H1 (cell line): ENCODE measurements at regions not wholly inside any gene's neighbourhood (a gene's known extent, or its start where the extent isn't known, plus 50 kb on each side); places are given as distances from the start of the nearest gene placed in this dataset.

Source experiments
- CTCF ChIA-PET: fragments of 300-600 bp; sonication (Branson Sonifier 250); formaldehyde crosslinking; loops from one replicate; lab custom pipeline; 2021; ENCODE audit not compliant: partially characterized antibody; lab: Charles Lee
- POLR2A ChIA-PET: fragments of 300-600 bp; sonication (Branson Sonifier 250); formaldehyde crosslinking; loops from one replicate; lab custom pipeline; 2021; ENCODE audit warnings: inconsistent platforms; ENCODE audit not compliant: partially characterized antibody; lab: Charles Lee
- DNase-seq, 2 experiments: peaks; one replicate each; pipeline versions ENCODE4 v3.0.0 to v3.0.0-alpha.2; 2010 to 2022; ENCODE audit warnings: low spot score in 2 of 2, low read depth in 1 of 2, mixed read lengths in 1 of 2
- FAIRE-seq: peaks from 2 replicates; lab custom pipeline; 2011; peaks lifted over from hg19 to GRCh38; lab: Jason Lieb, UNC
- H2AFZ ChIP-seq: 2 replicates; pipeline ENCODE4 v1.8.1; 2012; ENCODE audit warnings: low read length, inconsistent platforms
- H2AK5ac ChIP-seq: 2 replicates; pipeline ENCODE4 v1.6.1; 2013; ENCODE audit warnings: low read depth, low read length
- H2BK120ac ChIP-seq: replicated peaks from 2 replicates; pipeline ENCODE3; 2013; ENCODE audit warnings: low read depth, low read length, inconsistent platforms
- H2BK12ac ChIP-seq: 2 replicates; pipeline ENCODE4 v1.6.1; 2013; ENCODE audit warnings: low read depth, low read length
- H2BK15ac ChIP-seq: 2 replicates; pipeline ENCODE4 v1.6.1; 2013; ENCODE audit warnings: low read length
- H2BK20ac ChIP-seq: 2 replicates; pipeline ENCODE4 v1.6.1; 2013; ENCODE audit warnings: low read length
- H2BK5ac ChIP-seq: 2 replicates; pipeline ENCODE4 v1.6.1; 2013; ENCODE audit warnings: low read depth, low read length
- H3K14ac ChIP-seq: 2 replicates; pipeline ENCODE4 v1.6.1; 2013; ENCODE audit warnings: inconsistent platforms; ENCODE audit not compliant: insufficient read length
- H3K18ac ChIP-seq: 2 replicates; pipeline ENCODE4 v1.6.1; 2013; ENCODE audit warnings: low read length; ENCODE audit errors: extremely low read depth
- H3K23ac ChIP-seq: 2 replicates; pipeline ENCODE4 v1.6.1; 2013; ENCODE audit warnings: inconsistent platforms; ENCODE audit not compliant: insufficient read length
- H3K23me2 ChIP-seq: 2 replicates; pipeline ENCODE4 v1.6.1; 2013; ENCODE audit warnings: low read depth, low read length
- H3K27ac ChIP-seq: 2 replicates; pipeline ENCODE4 v1.6.1; 2011; ENCODE audit warnings: low read depth, low read length, inconsistent platforms
- H3K27me3 ChIP-seq, 4 experiments: replicated peaks in 1 of 4; 1 replicate in 1 of 4; 2 replicates in 3 of 4; pipeline versions ENCODE4 v1.6.1 to v1.8.1; 2011 to 2013; ENCODE audit warnings: low read length in 3 of 4, mild to moderate bottlenecking in 3 of 4, inconsistent platforms in 2 of 4, mixed read lengths in 2 of 4, moderate library complexity in 1 of 4; ENCODE audit not compliant: control insufficient read depth in 3 of 4, insufficient read depth in 3 of 4; ENCODE audit errors: extremely low read depth in 1 of 4
- H3K36me3 ChIP-seq, 4 experiments: 2 replicates each; pipeline versions ENCODE4 v1.6.1 to v1.8.1; 2011 to 2013; ENCODE audit warnings: mild to moderate bottlenecking in 4 of 4, low read length in 3 of 4, moderate library complexity in 2 of 4, control low read depth in 1 of 4, inconsistent platforms in 1 of 4; ENCODE audit not compliant: insufficient read depth in 4 of 4, control insufficient read depth in 2 of 4
- H3K4ac ChIP-seq: replicated peaks from 2 replicates; pipeline ENCODE3; 2013; ENCODE audit warnings: low read length, low read depth, mixed read lengths, inconsistent platforms; ENCODE audit not compliant: insufficient read length
- H3K4me1 ChIP-seq, 4 experiments: replicated peaks in 1 of 4; 1 replicate in 1 of 4; 2 replicates in 3 of 4; pipeline versions ENCODE4 v1.6.1 to v1.8.1; 2011 to 2013; ENCODE audit warnings: low read length in 3 of 4, inconsistent platforms in 2 of 4, mixed read lengths in 1 of 4; ENCODE audit not compliant: insufficient read depth in 4 of 4, control insufficient read depth in 3 of 4
- H3K4me2 ChIP-seq, 2 experiments: 2 replicates each; pipeline versions ENCODE4 v1.6.1 to v1.8.1; 2011 to 2013; ENCODE audit warnings: low read depth in 2 of 2, low read length in 2 of 2, control low read depth in 1 of 2, inconsistent platforms in 1 of 2, mild to moderate bottlenecking in 1 of 2; ENCODE audit not compliant: insufficient read depth in 1 of 2
- H3K4me3 ChIP-seq, 4 experiments: fragments of 200-600, 300-600 bp in 1 of 4; sonication (generic), shearing (Covaris generic), sonication (Bioruptor Twin) in 1 of 4; 2 replicates each; pipeline versions ENCODE4 v1.5.1 to v1.8.1; 2011 to 2016; ENCODE audit warnings: low read length in 4 of 4, low read depth in 3 of 4, control low read depth in 2 of 4, inconsistent platforms in 2 of 4, mild to moderate bottlenecking in 2 of 4, mixed read lengths in 1 of 4, moderate library complexity in 1 of 4; ENCODE audit not compliant: insufficient read depth in 2 of 4; ENCODE audit errors: extremely low read depth in 1 of 4
- H3K56ac ChIP-seq: replicated peaks from 2 replicates; pipeline ENCODE3; 2013; ENCODE audit warnings: low read depth, mild to moderate bottlenecking, mixed read lengths, low read length, inconsistent platforms; ENCODE audit not compliant: insufficient read length
- H3K79me1 ChIP-seq: 2 replicates; pipeline ENCODE4 v1.6.1; 2013; ENCODE audit warnings: low read depth, low read length, control low read depth
- H3K79me2 ChIP-seq, 2 experiments: 2 replicates each; pipeline versions ENCODE4 v1.6.1 to v1.8.1; 2012 to 2013; ENCODE audit warnings: low read length in 2 of 2, mild to moderate bottlenecking in 2 of 2, inconsistent platforms in 1 of 2; ENCODE audit not compliant: insufficient read depth in 2 of 2, control insufficient read depth in 1 of 2
- H3K9ac ChIP-seq, 4 experiments: replicated peaks in 1 of 4; 1 replicate in 1 of 4; 2 replicates in 3 of 4; pipeline versions ENCODE4 v1.6.1 to v1.8.1; 2011 to 2013; ENCODE audit warnings: low read depth in 3 of 4, low read length in 3 of 4, control low read depth in 2 of 4, mild to moderate bottlenecking in 2 of 4, moderate library complexity in 2 of 4, inconsistent platforms in 1 of 4; ENCODE audit errors: extremely low read depth in 1 of 4
- H3K9me3 ChIP-seq, 2 experiments: 2 replicates each; pipeline versions ENCODE4 v1.6.1 to v1.8.1; 2012 to 2013; ENCODE audit warnings: mild to moderate bottlenecking in 2 of 2, moderate library complexity in 2 of 2, control low read depth in 1 of 2, inconsistent platforms in 1 of 2, low read depth in 1 of 2, low read length in 1 of 2, mixed read lengths in 1 of 2; ENCODE audit not compliant: insufficient read depth in 2 of 2
- H4K20me1 ChIP-seq, 2 experiments: replicated peaks in 1 of 2; 2 replicates each; pipeline versions ENCODE3 to v1.8.1; 2011 to 2013; ENCODE audit warnings: inconsistent platforms in 2 of 2, low read length in 2 of 2, mild to moderate bottlenecking in 1 of 2; ENCODE audit not compliant: insufficient read depth in 2 of 2, control insufficient read depth in 1 of 2
- H4K5ac ChIP-seq: 2 replicates; pipeline ENCODE4 v1.6.1; 2013; ENCODE audit warnings: low read length, low read depth, mixed read lengths, inconsistent platforms; ENCODE audit not compliant: insufficient read length
- H4K8ac ChIP-seq: 2 replicates; pipeline ENCODE4 v1.8.0; 2013; ENCODE audit warnings: mild to moderate bottlenecking, moderate library complexity, low read length, inconsistent platforms; ENCODE audit not compliant: insufficient read depth; ENCODE audit errors: extremely low read depth
- H4K91ac ChIP-seq: replicated peaks from 2 replicates; pipeline ENCODE3; 2013; ENCODE audit warnings: low read length, mixed read lengths, inconsistent platforms; ENCODE audit not compliant: insufficient read length
- CEBPB ChIP-seq: IDR thresholded peaks from 2 replicates; pipeline ENCODE4 v1.6.1; 2012; ENCODE audit warnings: low read depth, low read length
- RBBP5 ChIP-seq: IDR thresholded peaks from 2 replicates; pipeline ENCODE4 v1.7.1; 2012; ENCODE audit warnings: low read depth, mild to moderate bottlenecking, inconsistent platforms, low read length, moderate library complexity, borderline replicate concordance
- WGBS, 2 experiments: shearing (Covaris generic) in 1 of 2; methylation state at CpG; one replicate each; pipeline versions ENCODE4 v1.1.6 to v1.1.7; 2013 to 2015; ENCODE audit warnings: low lambda C conversion rate in 2 of 2, mixed read lengths in 2 of 2, inconsistent platforms in 1 of 2, low coverage in 1 of 2, missing lambda C conversion rate in 1 of 2; ENCODE audit not compliant: insufficient replicate concordance in 2 of 2, insufficient coverage in 1 of 2, insufficient read length in 1 of 2; ENCODE audit errors: extremely low coverage in 1 of 2, missing lambda C conversion rate in 1 of 2; 5-methylcytosine and 5-hydroxymethylcytosine counted together

DNA sequence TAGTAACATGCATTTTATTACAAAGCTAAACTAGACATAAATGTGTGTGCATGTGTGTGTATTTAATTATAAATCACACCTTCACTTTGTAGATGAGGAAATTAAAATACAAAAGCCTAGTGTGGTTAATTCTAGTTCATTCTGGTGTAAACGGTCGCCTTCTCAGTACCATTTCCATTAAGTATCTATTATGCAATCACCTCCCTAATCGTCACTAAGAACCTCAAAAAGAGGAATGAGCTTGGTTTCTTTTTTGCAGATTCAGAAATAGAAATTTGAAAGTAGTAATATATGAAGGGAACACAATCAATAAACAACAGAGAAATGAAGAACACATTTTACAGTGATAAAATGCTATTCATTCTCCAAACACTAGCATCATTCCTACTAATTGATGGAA is 233.2 kb downstream of the ZBBX start:
- Histone ChIP-seq H2BK12ac (no peak overlapping the region), H3K79me2 (no peaks in the 10 kb centered on the region), H2BK20ac (no peak overlapping the region), H3K4me1 (no peaks in the 10 kb centered on the region), H3K27me3 (no peaks in the 10 kb centered on the region), H3K79me1 (no peaks in the 10 kb centered on the region), H4K91ac (no peak overlapping the region), H2BK5ac (no peak overlapping the region), H2AFZ (no peak overlapping the region), H4K20me1 (no peaks in the 10 kb centered on the region), H3K23ac (no peak overlapping the region), H3K9me3 (no peaks in the 10 kb centered on the region), H3K36me3 (no peaks in the 10 kb centered on the region), H3K4me3 (no peak overlapping the region), H3K14ac (no peak overlapping the region), H3K27ac (no peak overlapping the region), H3K9ac (no peak overlapping the region), H4K5ac (no peak overlapping the region), H3K4me2 (no peak overlapping the region), H2BK120ac (no peak overlapping the region), H3K56ac (no peak overlapping the region), H4K8ac (no peak overlapping the region), H3K18ac (no peak overlapping the region), H2AK5ac (no peak overlapping the region), H2BK15ac (no peak overlapping the region), H3K4ac (no peak overlapping the region), H3K23me2 (no peaks in the 10 kb centered on the region)
- TF ChIP-seq RBBP5 (no peak), CEBPB (peak; percentile 15; the same call in 1 of the 2 replicates)
- WGBS, 2 experiments: 89% methylated on average over 3 of the region's 3 CpGs; no CpG with 5 or more reads in 1 of the 2 experiments
- DNase-seq (no peak), FAIRE-seq (no peak)
- POLR2A ChIA-PET: no interaction called here
- CTCF ChIA-PET: interaction anchor here (0.6 to 0.9 kb wide), 3 partner anchors 8 to 863 kb away, joined by 3 to 5 read pairs (median 3); no protein-coding TSS in a partner anchor
